SK-N-MC (cell line): ENCODE measurements at regions not wholly inside any gene's neighbourhood (a gene's known extent, or its start where the extent isn't known, plus 50 kb on each side); places are given as distances from the start of the nearest gene placed in this dataset.

ENCODE experiments used
- EZH2 ChIP-seq: fragments of 200-600 bp; sonication (generic); IDR thresholded peaks from one replicate; pipeline ENCODE4 v1.6.1; 2017; ENCODE audit warnings: antibody characterized with exemption
- FOXP2 ChIP-seq: optimal IDR thresholded peaks from 2 replicates; pipeline ENCODE3; 2011; ENCODE audit warnings: mild to moderate bottlenecking, moderate library complexity; ENCODE audit not compliant: insufficient read depth; ENCODE audit errors: extremely low read length, control extremely low read depth
- POLR2AphosphoS5 ChIP-seq: IDR thresholded peaks from 2 replicates; pipeline ENCODE4 v1.6.1; 2012; ENCODE audit warnings: mild to moderate bottlenecking, low read depth, low read length, borderline replicate concordance

GRCh38 chr2:175244697-175245096, 63.2 kb upstream of the ATP5MC3 start:
- TF ChIP-seq EZH2: no peak
- no peak for TF ChIP-seq POLR2AphosphoS5
- TF ChIP-seq FOXP2: no peak
